ENCODE measurements at regions not wholly inside any gene's neighbourhood (a gene's known extent, or its start where the extent isn't known, plus 50 kb on each side); places are given as distances from the start of the nearest gene placed in this dataset.

DNA sequence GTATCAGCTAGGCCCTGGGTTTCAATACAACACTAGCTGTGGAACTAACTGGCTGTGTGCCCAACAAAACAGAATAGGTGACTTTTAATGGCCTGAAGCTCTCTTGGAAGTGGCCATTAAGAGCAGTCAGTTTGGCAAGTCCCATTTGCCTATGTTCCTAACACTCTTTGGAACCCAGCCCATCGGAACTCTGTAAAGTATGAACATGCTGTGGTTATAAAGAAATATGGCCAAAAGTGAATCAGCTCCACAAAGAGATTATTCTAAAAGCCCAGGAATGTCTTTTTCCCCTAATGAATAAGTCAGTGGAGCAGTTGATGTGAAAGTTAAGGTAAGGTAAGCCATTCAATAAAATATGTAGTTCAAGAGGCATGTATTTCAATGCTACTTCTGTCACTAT lies 223.7 kb upstream of the ADAMTS5 start:
- no peak for DNase-seq

GRCh38 chr21:27189870-27190269 lies 223.0 kb upstream of the ADAMTS5 start:
- no peak for DNase-seq

GRCh38 chr21:27173053-27173452 lies 206.2 kb upstream of the ADAMTS5 start:
- DNase-seq, result no peak

- DNase-seq, result no peak
Measured at GRCh38 chr21:27171707-27172106, 204.8 kb upstream of the ADAMTS5 start.

DNA sequence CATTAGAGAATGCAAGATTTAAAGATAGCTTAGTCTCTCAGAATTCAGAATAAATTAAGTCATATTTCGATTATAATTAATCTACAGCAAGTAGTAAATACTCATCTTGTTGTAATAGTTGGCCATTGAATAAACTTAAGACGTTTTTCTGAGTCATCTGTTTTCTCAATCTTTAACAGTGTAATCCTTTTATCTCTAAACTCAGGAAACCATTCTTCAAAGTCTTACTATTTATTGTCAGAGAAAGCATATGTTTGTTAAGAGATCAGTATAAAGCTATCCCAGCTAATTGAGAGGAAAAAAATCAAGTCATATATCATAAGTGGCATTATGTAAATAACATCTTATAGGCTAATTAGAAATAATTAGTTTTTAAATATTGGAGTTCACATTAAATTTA lies 201.2 kb upstream of the ADAMTS5 start:
- DNase-seq, result no peak

GRCh38 chr21:27164208-27165177 lies 197.6 kb upstream of the ADAMTS5 start:
- DNase-seq, result no peak

DNA sequence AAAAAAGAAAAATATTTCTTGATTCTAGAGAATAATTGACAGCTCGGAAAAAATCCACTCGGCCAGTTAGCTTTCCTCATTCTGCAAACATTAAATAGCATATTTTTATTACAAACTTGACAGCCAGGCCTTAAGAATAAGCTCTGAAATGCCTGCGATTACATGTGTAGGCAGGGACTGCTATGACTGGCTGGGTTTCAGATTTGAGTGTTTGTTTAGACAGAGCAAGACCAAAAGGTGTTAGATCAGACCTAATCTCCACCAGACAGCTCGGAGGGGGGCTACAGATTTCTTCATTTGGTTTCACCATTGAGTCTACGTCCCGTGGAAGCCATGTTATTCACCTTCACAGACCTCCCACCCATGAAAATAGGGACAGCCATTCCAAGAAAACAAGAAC lies 192.1 kb upstream of the ADAMTS5 start:
- no peak for DNase-seq

- DNase-seq, result no peak
Measured at GRCh38 chr21:27157097-27157496, 190.2 kb upstream of the ADAMTS5 start.

GRCh38 chr21:27156666-27157065 lies 189.8 kb upstream of the ADAMTS5 start:
- no peak for DNase-seq

DNA sequence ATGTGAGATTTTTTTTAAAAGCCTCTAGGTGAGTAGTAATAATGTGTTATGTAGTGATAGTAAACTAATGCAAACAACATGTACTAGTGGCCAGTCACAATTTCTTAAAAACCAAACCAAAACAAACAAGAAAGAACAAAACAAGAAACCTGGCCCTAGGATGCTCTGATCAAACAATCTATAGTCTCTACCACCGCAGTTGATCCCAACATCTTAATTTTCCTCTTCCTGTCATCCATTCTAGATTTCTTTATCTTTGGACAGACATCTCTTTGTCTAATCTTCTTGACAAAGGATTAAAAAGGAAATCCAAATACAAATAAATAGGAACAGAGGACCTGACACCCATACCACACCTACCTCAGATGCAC lies 188.2 kb upstream of the ADAMTS5 start:
- DNase-seq, result no peak

DNA sequence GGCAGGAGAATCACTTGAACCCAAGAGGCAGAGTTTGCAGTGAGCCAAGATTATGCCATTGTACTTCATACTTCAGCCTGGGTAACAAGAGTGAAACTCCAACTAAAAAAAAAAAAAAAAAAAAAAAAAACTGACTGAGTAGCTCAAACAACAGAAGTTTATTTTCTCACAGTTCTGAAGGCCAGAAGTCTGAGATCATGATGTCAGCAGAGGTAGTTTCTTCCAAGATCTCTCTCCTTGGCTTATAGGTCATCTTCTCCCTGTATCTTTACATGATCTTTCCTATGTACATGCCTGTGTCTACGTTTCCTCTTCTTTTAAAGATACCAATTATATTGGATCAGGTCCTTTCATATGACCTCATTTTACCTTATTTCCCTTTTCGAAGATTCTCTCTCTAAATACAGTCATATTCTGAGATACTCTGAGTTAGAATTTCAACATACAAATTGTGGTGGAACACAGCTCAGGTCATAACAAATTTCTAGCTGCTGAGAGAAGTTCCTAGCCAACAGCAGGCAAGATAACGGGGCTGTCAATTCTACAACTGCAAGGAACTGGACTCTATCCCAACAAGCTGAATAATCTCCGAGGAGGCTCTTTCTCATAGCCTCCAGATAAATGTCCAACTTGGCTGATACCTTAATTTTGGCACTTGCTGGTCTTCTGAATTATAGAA lies 187.7 kb upstream of the ADAMTS5 start:
- no peak for DNase-seq

DNA sequence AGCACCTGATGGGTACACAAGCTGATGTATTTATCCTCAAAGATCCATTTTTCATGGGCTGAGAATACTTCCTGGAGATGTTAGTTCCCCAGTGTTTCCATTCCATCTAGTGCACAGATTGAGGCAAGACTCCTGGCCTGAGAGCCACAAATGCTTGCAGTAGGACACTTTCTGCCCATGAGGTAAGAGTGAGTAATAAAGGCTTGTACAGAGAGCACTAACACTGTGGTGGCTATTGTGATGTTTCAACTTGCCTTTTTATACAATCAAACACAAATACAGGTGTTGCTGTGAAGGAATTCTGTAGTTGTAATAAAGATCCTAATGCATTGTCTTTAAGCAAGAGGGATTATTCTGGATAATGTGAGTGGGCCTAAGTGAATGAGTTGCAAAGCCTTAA lies 186.1 kb upstream of the ADAMTS5 start:
- DNase-seq, result no peak

DNA sequence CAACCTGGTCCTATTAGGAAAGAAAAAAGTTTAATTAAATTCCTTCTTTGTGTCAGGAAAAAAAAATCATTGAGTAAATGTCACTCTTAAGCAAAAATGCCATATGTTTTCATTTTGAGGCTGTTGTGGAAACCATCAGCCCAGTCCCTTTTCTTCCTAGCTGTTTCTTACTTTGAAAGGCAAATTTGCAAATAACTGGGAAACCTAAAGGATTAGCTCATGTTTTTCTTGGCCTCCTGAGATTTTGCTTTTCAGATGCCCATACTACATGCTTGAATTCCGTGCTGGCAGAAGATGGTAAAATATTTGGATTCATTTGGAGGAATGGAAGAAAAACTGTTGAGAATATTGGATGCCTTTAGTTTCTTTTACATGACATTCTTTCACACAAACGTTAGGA lies 182.1 kb upstream of the ADAMTS5 start:
- no peak for DNase-seq

- no peak for DNase-seq
Measured at GRCh38 chr21:27146268-27146667, 179.4 kb upstream of the ADAMTS5 start.

GRCh38 chr21:27145134-27145798 lies 178.4 kb upstream of the ADAMTS5 start:
- no peak for DNase-seq

- DNase-seq, result no peak
Measured at GRCh38 chr21:27143476-27143875, 176.6 kb upstream of the ADAMTS5 start.

DNA sequence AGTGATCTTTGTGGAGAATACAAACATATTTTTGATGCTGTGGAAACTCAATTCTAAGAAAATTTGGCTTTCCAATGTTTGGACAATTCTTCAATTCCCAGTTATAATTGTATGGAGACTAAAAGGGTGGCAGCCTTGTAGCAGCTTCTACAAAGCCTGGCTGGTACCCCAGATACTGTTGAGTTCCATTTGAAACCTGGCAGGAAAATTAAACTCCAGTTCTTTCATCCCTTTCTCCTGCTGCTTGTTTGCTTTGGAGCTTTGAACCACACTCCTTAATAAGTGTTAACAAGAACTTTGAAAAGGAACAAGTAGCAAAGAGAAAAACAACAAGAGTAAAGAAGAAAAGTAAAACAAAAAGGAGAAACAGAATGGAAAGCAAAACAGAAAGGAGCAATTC lies 172.6 kb upstream of the ADAMTS5 start:
- no peak for DNase-seq

- DNase-seq, result peak; percentile 56
Measured at GRCh38 chr21:27134516-27134915, 167.6 kb upstream of the ADAMTS5 start.

DNA sequence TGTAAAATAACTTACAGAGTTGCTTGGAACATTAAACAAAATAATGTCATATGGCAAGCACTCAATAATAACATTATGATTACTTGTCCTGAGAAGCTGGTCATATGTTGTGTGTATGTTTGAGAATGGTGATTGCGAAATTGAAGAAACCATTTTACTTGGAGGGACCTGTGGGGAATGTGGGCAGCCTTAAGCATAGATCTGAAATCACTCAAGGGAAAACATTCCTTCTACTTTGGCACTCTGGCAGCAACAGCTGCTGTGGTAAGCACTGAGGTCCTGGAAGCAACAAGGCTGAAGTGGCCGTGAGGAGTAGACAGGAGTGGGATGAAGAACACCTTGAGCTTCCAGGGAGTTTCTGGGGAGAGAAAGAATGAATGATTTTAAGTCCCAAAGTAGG lies 165.4 kb upstream of the ADAMTS5 start:
- no peak for DNase-seq

- DNase-seq, result no peak
Measured at GRCh38 chr21:27130154-27130553, 163.3 kb upstream of the ADAMTS5 start.

GRCh38 chr21:27129694-27130093 lies 162.8 kb upstream of the ADAMTS5 start:
- no peak for DNase-seq

GRCh38 chr21:27129215-27129614 lies 162.3 kb upstream of the ADAMTS5 start:
- no peak for DNase-seq

DNA sequence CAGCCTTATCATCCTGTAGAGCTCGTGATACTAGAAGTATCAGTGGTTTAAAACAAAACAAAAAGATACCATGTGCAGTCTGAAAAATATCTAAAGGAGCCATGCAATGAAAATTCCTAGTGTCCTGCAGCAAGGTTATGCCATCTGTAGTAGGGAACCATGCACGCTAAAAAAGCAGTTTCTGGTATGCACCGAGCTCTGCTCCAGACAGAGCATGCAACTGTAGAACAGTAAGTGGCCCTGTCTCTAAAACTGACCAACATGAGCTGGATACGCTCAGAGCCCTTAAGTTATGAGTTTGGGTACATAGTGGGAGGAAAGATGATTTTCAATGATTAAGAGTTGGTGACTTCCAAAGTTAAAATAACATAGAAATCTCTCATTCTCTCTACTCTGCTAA lies 159.3 kb upstream of the ADAMTS5 start:
- no peak for DNase-seq

- DNase-seq, result no peak
Measured at GRCh38 chr21:27122686-27123085, 155.8 kb upstream of the ADAMTS5 start.

All from RPMI8226 (cell line).